ENCODE measurements at regions not wholly inside any gene's neighbourhood (a gene's known extent, or its start where the extent isn't known, plus 50 kb on each side); places are given as distances from the start of the nearest gene placed in this dataset.
"Not testable (repeated sequence)": the region's sequence is repeated elsewhere in the genome, so short reads cannot be mapped to it uniquely, and the experiment has no call there.

DNA sequence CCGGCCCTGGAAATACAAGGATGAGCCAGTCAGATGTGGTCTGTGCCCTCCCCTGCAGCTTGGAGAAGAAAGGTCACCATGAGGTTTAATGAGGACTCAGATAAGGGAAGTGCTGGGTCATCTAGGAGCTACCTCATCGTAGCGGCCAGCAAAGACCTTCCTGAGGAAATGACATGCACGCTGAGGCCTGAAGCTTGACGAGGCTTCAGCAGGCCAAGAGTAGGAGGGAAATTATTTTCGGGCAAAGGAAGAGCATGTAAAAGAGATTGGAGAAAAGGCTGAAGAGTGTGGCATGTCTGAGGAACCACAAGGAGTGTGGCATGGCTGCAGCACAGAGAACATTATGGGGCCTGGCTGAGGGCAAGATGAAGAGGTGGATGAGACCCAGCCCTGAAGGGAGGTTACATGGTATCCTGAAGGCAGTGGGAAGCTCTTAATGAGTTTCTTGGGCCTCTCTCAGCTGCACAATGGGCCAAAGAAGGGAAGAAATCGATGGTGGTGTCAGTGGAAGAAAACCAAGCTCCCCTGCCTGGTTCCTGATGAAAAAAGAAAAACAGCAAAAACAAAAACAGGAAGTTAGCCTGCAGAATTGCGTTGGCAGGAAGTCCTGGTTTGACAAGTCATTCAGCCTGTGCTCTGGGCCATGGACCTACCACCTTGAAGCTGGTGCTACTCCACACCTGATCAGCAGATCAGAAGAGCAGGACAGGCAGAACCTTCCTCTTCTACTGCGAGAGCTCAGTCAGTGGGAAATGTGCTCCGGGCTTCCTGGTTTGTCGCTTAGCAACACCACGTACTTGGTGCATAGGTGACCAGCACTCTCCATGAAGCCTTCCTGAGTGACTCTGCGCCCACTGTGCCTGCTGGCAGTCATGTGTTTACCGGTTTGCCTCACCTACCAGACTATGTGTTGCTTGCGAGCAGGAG lies 134.5 kb upstream of the KLF3 start:
- peak; percentile 76 for DNase-seq

DNA sequence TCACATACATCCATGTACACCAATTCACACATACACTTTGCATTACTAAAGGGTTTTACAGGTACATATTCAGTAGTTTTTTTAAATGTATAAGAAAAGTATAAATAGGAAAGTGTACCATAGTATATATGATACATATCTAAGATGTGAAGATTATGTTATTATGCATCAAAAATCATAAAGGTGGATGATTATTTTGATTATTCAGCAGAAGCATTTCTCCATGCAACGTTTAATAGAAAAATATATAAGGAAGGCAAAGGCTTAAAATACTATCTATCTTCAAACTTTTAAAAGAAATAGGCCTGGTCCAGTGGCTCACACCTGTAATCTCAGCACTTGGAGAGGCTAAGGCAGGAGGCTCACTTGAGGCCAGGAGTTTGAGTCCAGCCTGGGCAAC lies 133.5 kb upstream of the KLF3 start:
- DNase-seq: no peak

DNA sequence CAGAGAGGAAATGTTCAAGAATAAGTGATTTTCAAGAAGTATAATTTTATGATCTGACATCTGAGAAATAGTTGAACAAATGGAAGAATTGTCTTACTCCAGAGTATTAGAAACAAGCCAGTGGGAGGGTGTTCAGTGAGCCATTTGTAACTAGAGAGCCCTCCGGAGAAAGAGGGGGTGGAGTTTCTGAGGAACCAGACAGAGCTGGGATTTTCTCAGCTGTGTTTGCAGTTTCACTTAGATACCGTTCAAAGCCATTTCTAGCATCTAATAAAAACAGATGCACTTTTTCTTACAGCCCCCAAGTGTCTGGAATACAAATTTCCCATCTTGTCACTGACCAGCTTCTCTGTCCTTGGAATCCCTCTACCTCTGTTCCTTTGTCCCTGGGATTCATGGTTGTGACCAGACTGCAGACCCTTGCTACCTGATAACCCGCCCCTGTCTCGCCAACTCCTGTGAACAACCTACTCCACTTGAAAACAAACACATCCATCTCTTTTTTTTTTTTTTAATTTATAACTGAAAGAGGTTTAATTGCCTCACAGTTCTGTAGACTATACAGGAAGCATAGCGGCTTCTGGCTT lies 132.8 kb upstream of the KLF3 start:
- no peak for DNase-seq

DNA sequence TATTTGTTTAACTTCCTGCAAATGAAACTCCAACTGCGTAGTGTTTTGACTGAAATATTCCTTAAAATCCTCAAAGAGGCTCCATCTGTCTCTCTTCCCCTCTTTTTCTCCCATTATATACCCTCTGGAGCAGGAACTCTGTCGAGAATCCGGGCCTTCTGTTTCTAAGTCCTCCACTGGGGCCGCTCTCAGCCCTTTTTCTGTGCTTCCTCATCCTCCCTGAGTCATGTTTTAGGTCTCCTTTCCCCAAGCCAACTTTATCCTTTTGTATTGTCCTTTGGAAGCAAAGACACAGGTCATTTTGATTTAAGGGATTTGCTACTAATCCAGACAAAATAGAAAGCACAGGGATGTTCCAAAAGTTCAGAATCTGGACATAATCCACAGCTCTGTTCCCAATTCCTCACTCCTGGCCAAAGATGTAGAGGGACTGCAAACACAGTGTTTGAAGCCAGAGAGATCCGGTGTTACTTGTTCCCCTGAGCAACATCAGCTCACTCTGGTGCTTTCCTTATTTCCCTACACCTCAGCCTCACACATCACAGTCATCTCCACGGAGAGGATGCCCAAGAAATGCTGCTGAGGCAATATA lies 131.0 kb upstream of the KLF3 start:
- DNase-seq: no peak

DNA sequence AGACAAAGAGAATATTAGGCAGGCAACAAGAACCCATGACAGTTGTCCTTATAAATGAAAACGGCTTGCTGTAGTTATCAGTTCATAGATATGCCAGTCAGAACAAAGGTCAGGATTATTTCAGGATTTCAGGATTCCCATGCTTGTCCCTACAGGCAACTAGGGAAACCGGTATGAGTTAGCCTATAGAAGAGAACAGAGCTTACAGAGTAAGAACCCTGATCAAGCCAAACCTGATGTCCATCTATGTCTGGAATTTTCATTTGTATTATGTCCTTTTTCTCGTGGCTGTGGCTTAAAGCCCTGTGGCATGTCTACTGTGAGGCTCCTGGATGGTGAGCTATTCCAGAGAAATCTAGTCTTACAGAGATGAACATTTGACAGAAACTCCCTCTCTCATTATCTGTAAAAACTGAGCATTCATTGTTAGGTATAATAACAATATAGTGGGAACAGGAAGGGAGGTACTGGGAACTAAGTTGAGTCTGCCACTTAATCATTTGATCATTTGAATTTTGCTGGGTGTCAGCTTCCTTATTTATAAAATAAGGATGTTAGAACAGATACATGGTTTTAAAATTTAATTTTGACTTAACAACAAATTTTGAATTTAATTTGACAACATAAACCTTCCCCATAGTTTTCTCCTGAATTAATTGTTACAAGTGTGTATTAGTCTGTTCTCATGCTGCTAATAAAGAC lies 129.5 kb upstream of the KLF3 start:
- no peak for DNase-seq

DNA sequence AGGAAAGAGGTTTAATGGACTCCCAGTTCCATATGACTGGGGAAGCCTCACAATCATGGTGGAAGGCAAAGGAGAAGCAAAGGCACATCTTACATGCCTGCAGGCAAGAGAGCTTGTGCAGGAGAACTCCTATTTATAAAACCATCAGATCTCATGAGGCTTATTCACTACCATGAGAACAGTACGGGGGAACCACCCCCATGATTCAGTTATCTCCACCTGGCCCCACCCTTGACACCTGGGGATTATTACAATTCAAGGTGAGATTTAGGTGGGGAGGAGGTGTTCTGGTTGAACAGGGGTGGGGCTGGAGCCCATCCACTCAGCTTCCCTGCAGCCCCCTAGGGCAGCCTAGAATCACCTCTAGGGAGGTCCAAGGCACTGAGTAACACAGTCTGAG lies 128.9 kb upstream of the KLF3 start:
- not testable (repeated sequence) for DNase-seq

DNA sequence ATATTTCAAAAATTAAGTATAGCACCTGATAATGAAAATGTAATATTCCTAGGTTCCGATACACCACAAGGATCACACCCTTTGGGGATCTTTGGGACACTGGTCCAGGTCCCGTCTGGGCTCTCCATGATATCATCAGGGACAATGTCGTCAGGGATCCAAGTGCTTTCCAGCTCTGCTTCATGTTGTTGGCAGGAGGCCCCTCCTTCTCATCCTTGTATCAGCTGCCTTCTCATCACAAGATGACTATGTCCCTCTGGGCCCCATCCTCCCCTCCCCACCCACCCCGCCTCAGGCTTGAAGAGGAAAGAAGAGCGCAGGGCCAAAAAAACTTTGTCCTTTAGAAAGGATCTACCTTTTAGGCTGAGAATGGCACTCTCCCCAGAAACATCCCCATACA lies 128.3 kb upstream of the KLF3 start:
- DNase-seq: no peak

DNA sequence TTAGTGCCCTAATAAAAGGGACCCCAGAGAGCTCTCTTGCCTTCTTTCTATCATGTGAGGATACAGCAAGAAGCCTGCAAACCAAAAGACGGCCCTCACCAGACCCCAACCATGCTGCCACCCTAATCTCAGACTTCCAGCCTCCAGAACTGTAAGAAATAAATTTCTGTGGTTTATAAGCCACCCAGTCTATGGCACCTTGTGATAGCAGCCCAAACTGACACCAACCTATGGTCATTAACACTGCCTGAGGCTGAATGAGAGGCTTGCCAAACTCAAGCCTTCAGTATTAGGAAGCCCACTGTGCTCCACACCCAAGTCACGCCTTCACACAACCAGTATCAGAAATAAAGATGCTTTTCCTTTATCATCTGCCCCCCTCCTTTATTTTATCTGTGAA lies 127.3 kb upstream of the KLF3 start:
- no peak for DNase-seq

DNA sequence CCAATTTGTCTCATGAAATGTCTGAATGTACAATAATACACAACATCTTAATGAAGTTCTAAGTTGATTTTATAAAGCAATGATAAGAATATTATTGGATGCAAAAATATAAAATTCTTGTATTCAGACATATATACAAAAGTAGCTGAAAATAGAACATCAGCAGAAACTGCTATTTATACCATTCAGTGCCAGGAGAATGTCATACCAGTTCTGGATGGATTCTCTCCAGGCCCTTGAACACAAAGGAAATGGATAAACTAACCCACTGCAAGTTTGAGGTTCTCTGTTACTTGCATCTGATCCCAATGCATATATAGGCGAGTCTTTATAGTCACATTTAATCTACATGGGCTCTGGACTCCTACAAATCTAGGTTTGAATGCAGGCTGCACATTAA lies 126.3 kb upstream of the KLF3 start:
- DNase-seq: no peak

DNA sequence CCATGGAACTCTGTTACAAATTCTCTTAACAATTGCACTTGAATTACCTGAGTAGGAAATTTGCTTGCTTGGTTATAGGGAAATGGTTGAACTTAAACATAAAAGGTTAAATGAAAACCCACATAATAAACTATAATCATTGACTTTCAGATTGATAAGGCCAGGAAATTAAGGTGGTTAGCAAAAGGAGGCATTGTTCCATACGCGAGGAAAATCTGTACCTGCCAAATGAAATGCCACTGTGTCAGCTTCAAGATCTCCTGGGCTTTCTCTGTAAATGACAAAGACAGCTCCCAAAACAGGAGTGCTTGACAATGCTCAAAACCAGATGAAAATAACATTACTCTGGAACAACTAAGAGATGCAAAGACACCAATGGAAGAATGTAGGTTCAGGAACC lies 125.5 kb upstream of the KLF3 start:
- no peak for DNase-seq

DNA sequence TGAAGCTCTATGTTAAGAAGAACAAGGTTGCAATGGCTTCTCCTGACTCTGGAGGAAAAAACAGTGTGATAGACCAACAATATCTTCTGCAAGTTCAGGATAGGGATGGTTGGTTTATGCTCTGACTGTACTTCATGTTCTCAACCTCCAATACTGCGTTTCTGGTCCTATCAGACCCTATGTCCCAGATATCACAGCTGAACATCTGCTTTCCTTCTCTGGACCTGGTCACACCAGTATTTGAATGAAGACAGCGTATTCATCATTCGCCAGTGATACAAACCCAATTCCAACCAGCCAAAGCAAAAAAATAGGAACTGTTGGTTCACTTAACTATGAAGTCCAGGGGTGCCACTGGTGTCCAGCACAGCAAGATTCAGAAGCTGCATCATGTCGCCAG lies 124.5 kb upstream of the KLF3 start:
- no peak for DNase-seq

DNA sequence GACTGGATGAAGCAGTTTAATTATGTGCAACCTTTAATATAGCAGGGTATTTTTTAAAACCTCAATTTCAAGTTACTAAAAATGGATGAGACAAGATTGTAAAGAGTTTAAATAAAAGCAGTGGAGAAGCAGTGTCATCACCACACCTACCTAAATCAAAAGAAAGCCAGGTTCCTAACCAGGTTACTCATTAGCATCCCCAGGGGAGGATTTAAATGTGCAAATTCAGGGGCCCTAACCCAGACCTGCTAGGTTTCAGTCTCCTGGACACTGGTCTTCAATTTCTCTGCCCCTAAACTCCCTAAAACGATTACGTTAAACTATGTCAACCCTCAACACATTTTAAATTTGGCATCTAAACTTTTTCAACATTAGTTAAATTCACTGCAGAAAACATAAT lies 116.9 kb upstream of the KLF3 start:
- no peak for DNase-seq

DNA sequence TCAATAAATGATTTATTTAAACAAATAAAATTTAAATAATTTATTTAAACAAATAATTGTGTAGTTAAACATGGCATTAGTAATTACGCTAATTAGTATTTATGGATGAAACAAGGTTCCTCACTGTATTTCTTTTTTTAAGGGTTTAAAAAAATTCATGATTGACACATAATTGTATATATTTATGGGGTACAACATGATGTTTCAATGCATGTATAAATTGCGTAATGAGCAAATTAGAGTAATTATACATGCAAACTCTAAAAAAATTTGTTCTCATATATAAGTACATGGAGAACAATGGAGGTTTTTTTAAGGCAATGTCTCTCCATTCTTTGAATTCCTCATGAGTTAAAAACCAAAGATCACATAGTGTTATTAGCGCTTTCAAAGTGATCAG lies 115.7 kb upstream of the KLF3 start:
- DNase-seq: no peak

DNA sequence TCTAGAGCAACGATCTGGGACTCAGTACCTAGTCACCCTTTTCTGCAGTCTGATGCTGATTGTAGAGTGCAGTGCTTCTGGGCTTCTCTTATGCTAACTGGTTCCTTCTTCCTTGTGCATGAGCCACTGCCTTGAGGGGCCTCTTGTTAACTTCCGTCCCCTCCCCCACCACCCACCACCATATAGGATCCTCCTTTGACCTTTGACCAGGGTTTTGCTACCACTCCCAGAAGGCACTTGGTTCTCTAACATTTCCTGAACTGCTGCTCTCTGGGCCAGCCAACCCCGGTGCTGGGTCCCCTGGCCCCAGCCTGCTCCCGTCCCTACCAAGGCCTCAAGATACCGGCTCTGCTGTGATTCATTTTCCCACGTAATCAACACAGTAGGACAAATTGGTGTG lies 104.6 kb upstream of the KLF3 start:
- DNase-seq: no peak

DNA sequence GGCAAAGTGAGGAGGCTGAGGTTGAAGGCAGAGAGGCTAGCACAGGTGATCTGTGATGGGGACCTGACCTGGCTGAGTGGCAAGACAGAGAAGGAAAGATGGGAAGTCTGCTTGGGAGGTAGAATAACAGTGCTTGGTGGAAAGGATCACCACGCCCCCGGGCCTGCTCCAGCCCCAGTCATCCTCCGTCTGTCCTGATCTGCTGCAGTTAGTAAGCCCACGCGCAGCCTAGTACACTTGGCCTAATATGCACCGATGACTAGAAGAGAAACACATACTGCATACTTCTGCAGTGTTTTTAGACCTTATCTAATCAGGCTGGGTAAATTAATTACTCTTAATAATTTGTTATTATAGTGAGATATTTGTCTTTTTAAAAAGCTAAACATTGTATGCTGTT lies 103.7 kb upstream of the KLF3 start:
- no peak for DNase-seq

DNA sequence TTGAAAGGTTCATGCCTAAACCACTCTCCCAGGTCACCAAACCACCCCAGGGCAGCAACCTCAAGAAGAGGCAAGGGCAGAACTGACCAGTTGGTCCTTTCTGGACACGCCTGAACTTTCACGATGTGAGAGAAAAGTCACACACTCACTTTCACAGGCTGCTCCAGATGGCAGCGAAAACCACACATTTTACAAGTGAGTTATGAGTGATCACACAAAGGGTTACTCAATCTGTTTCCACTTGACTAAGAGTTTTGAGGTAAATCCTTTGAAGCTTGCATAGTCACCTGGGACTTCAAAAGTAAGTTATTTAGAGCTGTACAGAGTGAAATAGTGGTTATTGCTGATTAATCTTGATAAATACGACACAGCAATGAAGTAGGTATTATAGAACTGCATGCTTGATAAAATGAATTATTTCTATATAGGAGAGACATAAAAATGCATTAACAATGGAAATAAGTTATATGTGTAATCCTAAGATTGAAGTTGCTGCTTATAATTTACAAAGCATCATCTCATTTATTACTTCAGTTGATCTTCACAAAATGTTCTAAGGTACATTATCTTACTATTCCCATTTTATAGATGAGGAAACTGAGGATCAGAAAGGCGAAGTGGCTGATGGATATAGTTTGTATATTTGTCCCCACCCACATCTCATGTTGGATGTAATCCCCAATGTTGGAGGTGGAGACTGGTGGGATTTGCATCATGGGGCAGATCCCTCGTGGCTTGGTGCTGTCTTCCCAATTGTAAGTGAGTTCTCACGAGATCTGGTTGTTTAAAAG lies 103.0 kb upstream of the KLF3 start:
- peak; percentile 89 for DNase-seq

DNA sequence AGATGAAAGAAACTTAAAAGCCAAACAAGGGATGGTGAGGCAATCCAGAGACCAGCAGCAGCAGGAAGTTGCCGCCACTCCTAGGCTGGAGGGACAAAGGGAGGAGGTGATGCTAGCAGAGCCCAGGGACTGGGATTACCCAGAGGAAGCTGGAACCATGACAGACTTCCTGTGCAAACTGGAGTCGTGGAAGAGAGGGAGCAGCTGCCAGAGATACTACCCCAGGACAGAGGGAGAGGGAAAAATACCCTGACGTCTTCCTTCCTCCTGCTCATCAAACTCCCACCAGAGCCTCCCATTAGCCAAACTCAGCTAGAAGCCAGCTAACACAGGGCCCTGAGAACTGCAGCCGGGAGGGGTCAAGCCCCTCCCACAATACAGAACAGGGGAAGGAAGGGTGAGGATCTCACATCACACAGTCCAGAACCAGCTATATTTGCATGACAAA lies 101.2 kb upstream of the KLF3 start:
- DNase-seq: no peak

DNA sequence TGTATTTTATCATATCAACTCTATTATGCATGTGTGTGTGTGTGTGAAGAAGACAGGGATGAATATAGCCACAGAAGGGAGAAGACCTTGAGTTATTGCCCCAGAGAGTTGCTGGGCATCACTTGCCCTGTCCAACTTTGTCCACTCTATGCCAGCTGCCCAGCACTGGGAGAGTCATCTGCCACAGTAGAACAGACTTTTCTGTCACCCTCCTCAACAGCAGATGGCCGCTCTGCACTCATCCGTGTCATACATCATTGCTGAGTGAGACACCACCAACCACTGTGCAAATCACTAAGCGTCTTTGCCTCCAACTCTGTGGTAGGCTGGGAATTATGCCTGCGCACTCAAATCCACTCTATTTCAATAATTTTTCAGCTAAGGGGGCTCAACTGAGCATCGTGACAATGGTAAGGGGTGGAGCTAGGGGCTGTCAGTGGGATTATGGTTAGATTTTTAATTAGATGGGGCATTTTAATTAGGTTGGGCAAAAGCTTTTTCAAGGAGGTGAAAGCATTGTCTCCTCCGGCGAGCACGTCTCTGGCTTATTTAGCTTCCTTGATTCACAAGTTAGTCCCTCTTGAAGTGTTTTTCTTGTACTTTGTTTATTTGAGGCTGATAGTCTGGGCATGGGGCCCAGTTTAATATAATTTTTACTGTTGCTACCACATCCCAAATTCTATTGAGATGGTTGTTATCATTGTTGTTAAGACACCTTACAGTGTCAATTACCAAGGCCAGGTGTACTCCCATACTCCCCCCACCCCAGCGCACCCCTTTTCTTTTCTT lies 100.1 kb upstream of the KLF3 start:
- DNase-seq: no peak

DNA sequence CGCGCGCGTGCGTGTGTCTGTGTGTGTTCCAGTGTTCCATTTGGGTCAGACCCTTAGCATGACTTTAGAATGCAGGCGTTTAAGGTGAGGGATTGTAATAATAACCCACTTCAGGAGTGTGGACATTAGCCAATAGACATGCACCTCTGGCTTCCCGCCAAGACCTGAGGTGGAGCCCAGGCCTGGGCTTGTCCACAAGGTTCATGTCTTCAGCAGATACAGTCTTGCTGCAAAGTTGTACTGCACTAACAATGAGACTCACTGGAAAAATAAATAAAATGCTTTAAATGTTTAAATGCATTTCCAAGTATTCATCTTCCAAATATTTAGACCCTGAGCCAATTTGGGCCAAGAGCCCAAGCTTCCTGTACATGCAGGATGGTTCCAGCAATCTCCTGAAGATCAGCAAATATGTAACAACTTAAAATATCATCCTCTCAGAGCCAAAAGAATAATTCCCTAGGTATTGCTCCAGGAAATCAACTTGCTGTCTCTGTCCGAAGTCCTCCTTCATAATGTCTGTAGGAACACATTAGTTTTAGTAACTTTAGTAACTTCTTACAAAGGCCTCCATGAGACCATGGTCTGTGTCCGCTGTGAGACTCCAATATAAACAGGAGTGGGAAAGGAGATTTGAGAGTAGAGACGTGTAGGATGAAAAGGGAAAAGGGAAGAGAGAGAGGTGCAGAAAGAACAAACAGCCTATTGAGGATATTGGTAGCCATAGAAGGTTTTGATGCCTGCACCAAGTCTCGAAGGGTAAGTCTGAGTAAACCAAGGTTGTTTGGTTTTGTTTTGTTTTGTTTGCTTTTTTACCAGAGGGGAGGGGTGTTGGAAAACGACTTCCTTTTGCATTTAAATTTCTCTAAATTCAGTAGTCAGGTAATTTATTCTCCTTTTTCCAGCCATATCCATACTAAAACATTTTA lies 98.5 kb upstream of the KLF3 start:
- DNase-seq: no peak

DNA sequence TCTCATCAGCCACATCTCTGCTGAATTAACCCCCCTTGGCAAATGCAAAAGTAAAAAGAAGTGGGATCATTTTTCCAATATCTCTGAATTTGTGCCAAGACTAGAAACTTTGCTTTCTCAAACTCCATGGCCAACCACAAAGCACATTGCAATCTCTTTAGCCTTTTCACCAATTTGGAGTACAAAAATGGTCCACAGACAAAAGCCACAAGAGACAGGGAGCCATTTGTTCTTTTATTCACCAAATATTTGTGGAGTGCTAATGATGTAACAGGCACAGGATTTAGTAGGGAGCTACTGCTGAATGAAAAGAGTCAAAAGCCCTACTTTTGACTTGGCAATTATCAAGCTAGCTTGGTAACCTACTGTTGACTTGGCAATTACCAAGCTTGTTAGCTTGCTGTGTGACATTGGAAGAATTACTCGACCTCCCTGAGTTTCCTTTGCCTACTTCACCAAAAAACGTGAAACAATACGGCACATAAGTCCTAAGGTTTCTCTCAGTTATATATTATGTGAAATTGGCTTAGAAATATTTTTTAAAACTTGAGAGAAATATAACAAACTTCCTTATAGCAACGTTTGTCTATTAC lies 97.1 kb upstream of the KLF3 start:
- DNase-seq: no peak

Data from activated CD4-positive, alpha-beta T cell treated with anti-CD3 and anti-CD28 coated beads, Interleukin-2, amount 50 U/mL, for 16 hours (primary cell).